K562 (cell line): ENCODE measurements at regions not wholly inside any gene's neighbourhood (a gene's known extent, or its start where the extent isn't known, plus 50 kb on each side); places are given as distances from the start of the nearest gene placed in this dataset.

Experiments used
- ATAC-seq: fragments of 200-7000 bp; cut with Tn5 transposase; 3 replicates; pipeline ENCODE4 v1.9.1; 2020; ENCODE audit warnings: moderate library complexity
- BruUV-seq: library from RNA; stranded (reverse); fragments of 400-500 nt; replicated peaks from 2 replicates; lab custom pipeline; 2021; lab: Mats Ljungman, UMichigan
- CTCF ChIA-PET: fragments of 300-600 bp; formaldehyde crosslinking; extraction: SDS; loops from one replicate; lab custom pipeline; 2021; ENCODE audit warnings: low intra/inter-chr PET ratio; lab: Yijun Ruan, JAX
- POLR2A ChIA-PET: fragments of 300-600, 350-650 bp; sonication (Branson Sonifier 250); formaldehyde crosslinking; extraction: SDS; loops from one replicate; lab custom pipeline; 2021; ENCODE audit warnings: antibody characterized with exemption, inconsistent platforms; lab: Yijun Ruan, JAX
- DNase-seq, 4 experiments: peaks; one replicate each; pipeline versions ENCODE4 v3.0.0 to v3.0.0-alpha.2; 2011 to 2018; ENCODE audit warnings: low spot score in 3 of 4, mixed read lengths in 3 of 4; ENCODE audit errors: extremely low read depth in 1 of 4
- FAIRE-seq: peaks from 2 replicates; lab custom pipeline; 2011; peaks lifted over from hg19 to GRCh38; lab: Jason Lieb, UNC
- H2AFZ ChIP-seq: 2 replicates; pipeline ENCODE4 v1.6.0; 2011; ENCODE audit warnings: low read depth, low read length, control low read depth, inconsistent platforms
- H3K27ac ChIP-seq: fragments of 200-600 bp; 3 replicates; pipeline ENCODE4 v1.8.0; 2011; ENCODE audit warnings: low read depth, mild to moderate bottlenecking, control low read depth, inconsistent platforms, low read length, moderate library complexity, mixed read lengths; ENCODE audit errors: extremely low read depth
- H3K27me3 ChIP-seq, 2 experiments: fragments of 300-600 bp in 1 of 2; 2 replicates in 1 of 2; 3 replicates in 1 of 2; pipeline versions ENCODE4 v1.6.0 to v1.8.0; 2011; ENCODE audit warnings: inconsistent platforms in 2 of 2, low read length in 2 of 2, mild to moderate bottlenecking in 1 of 2, mixed read lengths in 1 of 2, moderate library complexity in 1 of 2; ENCODE audit not compliant: control insufficient read depth in 2 of 2, insufficient read depth in 2 of 2
- H3K36me3 ChIP-seq: fragments of 300-600 bp; 3 replicates; pipeline ENCODE4 v1.8.0; 2011; ENCODE audit warnings: mild to moderate bottlenecking, low read length, inconsistent platforms; ENCODE audit not compliant: control insufficient read depth, insufficient read depth
- H3K4me1 ChIP-seq, 2 experiments: fragments of 200-600 bp in 1 of 2; replicated peaks in 1 of 2; 2 replicates in 1 of 2; 3 replicates in 1 of 2; pipeline versions ENCODE4 v1.5.1 to v1.8.0; 2011; ENCODE audit warnings: inconsistent platforms in 2 of 2, low read length in 2 of 2, mild to moderate bottlenecking in 1 of 2, mixed read lengths in 1 of 2, moderate library complexity in 1 of 2; ENCODE audit not compliant: control insufficient read depth in 2 of 2, insufficient read depth in 2 of 2
- H3K4me2 ChIP-seq: 2 replicates; pipeline ENCODE4 v1.6.1; 2011; ENCODE audit warnings: low read length, control low read depth, inconsistent platforms, mixed read lengths; ENCODE audit not compliant: insufficient read depth
- H3K4me3 ChIP-seq: fragments of 200-600 bp; sonication (generic), shearing (Covaris generic); 2 replicates; pipeline ENCODE4 v1.5.1; 2016; ENCODE audit warnings: control low read depth, inconsistent platforms
- H3K79me2 ChIP-seq: fragments of 200-600 bp; 3 replicates; pipeline ENCODE4 v1.8.0; 2011; ENCODE audit warnings: low read length, inconsistent platforms; ENCODE audit not compliant: control insufficient read depth, insufficient read depth
- H3K9ac ChIP-seq, 2 experiments: 2 replicates each; pipeline versions ENCODE4 v1.6.0 to v1.6.1; 2011; ENCODE audit warnings: low read depth in 2 of 2, low read length in 2 of 2, control low read depth in 1 of 2, inconsistent platforms in 1 of 2, mild to moderate bottlenecking in 1 of 2, mixed read lengths in 1 of 2; ENCODE audit not compliant: insufficient read depth in 1 of 2
- H3K9me1 ChIP-seq: one replicate; pipeline ENCODE4 v1.6.0; 2011; ENCODE audit warnings: inconsistent platforms, mild to moderate bottlenecking, low read length, moderate library complexity; ENCODE audit not compliant: control insufficient read depth, insufficient read depth
- H3K9me3 ChIP-seq: replicated peaks from 2 replicates; pipeline ENCODE4 v1.5.1; 2011; ENCODE audit warnings: low read depth, low read length, inconsistent platforms; ENCODE audit not compliant: control insufficient read depth, insufficient read depth
- H4K20me1 ChIP-seq: replicated peaks from 2 replicates; pipeline ENCODE4 v1.6.1; 2011; ENCODE audit warnings: low read length, inconsistent platforms, mixed read lengths; ENCODE audit not compliant: control insufficient read depth, insufficient read depth
- BRD4 ChIP-seq: fragments of 200-600 bp; sonication (generic); IDR thresholded peaks from 2 replicates; pipeline ENCODE4 v1.6.1; 2017; ENCODE audit warnings: inconsistent platforms
- MEIS2 ChIP-seq: fragments of 450-650 bp; IDR thresholded peaks from 2 replicates; pipeline ENCODE4 v1.6.1; 2014; ENCODE audit warnings: mild to moderate bottlenecking; ENCODE audit not compliant: partially characterized antibody
- PRMT5 ChIP-seq: sonication (generic); formaldehyde crosslinking; IDR thresholded peaks from 2 replicates; pipeline ENCODE4 v1.5.0; 2020; ENCODE audit warnings: missing genetic modification reagents
- TBL1XR1 ChIP-seq, 2 experiments: IDR thresholded peaks; 2 replicates each; pipeline ENCODE4 v1.6.1; 2012; ENCODE audit warnings: improper control_type of control experiment in 2 of 2, low read length in 2 of 2, mild to moderate bottlenecking in 1 of 2
- TGIF2 ChIP-seq: sonication (generic); formaldehyde crosslinking; IDR thresholded peaks from 2 replicates; pipeline ENCODE4 v1.8.1; 2022; ENCODE audit warnings: mild to moderate bottlenecking, missing genetic modification reagents, moderate library complexity
- ZNF239 ChIP-seq: fragments of 250-450 bp; sonication (Bioruptor Pico); IDR thresholded peaks from 2 replicates; pipeline ENCODE4 v1.4.0; 2020; ENCODE audit warnings: mild to moderate bottlenecking
- ZNF696 ChIP-seq: fragments of 250-450 bp; sonication (Bioruptor Pico); conservative IDR thresholded peaks from 2 replicates; pipeline ENCODE4 v1.4.0; 2020; ENCODE audit warnings: mild to moderate bottlenecking, moderate library complexity
- ZSCAN32 ChIP-seq: fragments of 450-650 bp; formaldehyde crosslinking; IDR thresholded peaks from 2 replicates; pipeline ENCODE4 v1.4.0; 2020; ENCODE audit warnings: mild to moderate bottlenecking, moderate library complexity
- WGBS: fragments of 100-300 bp; shearing (Covaris generic); methylation state at CpG from one replicate; pipeline ENCODE4 v1.1.6; 2016; ENCODE audit warnings: low coverage, mixed read lengths; ENCODE audit not compliant: insufficient coverage; ENCODE audit errors: missing lambda C conversion rate; 5-methylcytosine and 5-hydroxymethylcytosine counted together
- in situ Hi-C: fragments of 300-500 bp; cut with MboI; formaldehyde crosslinking; loops from 4 replicates; pipeline ENCODE4 v1.15.0; 2018; ENCODE audit warnings: inconsistent platforms, mixed read lengths
- intact Hi-C: fragments of 100-400 bp; cut with micrococcal nuclease; formaldehyde crosslinking; loops from 2 replicates; pipeline ENCODE4 v1.14.2; 2022
- TF ChIP-seq, protein P1 (sequence below): conservative IDR thresholded peaks from 2 replicates; pipeline ENCODE4 v1.6.1; 2011; ENCODE audit warnings: low read depth, mild to moderate bottlenecking, low read length; ENCODE audit not compliant: control insufficient read depth

DNA sequence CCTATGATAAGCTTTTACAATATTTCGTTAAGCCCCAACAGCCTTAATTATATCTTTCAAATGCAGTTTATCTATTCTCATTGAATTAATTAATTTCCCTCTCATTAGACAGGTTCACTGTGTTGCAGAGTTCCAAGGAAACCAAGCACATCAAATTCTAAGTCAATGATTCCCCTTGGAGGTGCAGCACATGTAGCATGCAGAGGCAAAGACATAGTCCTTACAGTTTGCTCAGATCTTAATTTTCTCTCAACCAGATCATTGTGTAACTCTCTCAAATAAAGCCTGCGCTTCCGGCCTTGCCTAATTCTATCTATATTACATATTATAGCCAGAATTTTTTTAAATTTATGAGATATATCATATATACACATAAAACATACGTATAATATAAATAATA, 205.4 kb downstream of the GRIA2 start:
- intact Hi-C loops, result no loop called here
- no peaks in the 10 kb centered on the region for H3K36me3 ChIP-seq
- no peaks in the 10 kb centered on the region for H3K79me2 ChIP-seq
- 0% methylated on average over 4 of the region's 4 CpGs for WGBS
- FAIRE-seq, result no peak
- TF ChIP-seq PRMT5 (CRISPR knock-in tag), result no peak
- TF ChIP-seq TBL1XR1 (IDR thresholded peaks at IDR 0.05; ENCODE audit: low read length in 2 of 2), result no peak
- TF ChIP-seq ZNF239 (CRISPR knock-in tag), result no peak
- no peak for TF ChIP-seq BRD4
- no peak for TF ChIP-seq ZNF696 (CRISPR knock-in tag)
- no peak for TF ChIP-seq MEIS2
- TF ChIP-seq TGIF2 (CRISPR knock-in tag), result no peak
- TF ChIP-seq ZSCAN32, result no peak
- TF ChIP-seq, protein P1, sequence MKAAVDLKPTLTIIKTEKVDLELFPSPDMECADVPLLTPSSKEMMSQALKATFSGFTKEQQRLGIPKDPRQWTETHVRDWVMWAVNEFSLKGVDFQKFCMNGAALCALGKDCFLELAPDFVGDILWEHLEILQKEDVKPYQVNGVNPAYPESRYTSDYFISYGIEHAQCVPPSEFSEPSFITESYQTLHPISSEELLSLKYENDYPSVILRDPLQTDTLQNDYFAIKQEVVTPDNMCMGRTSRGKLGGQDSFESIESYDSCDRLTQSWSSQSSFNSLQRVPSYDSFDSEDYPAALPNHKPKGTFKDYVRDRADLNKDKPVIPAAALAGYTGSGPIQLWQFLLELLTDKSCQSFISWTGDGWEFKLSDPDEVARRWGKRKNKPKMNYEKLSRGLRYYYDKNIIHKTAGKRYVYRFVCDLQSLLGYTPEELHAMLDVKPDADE, result no peak
- in situ Hi-C loops, result no loop called here
- ChIA-PET CTCF (no interaction called here), POLR2A (no interaction called here)
- H3K27me3 ChIP-seq, result no peaks in the 10 kb centered on the region
- H3K4me1 ChIP-seq, result no peaks in the 10 kb centered on the region
- no peak for DNase-seq
- no peak overlapping the region for H3K9ac ChIP-seq
- H3K4me2 ChIP-seq, result no peak overlapping the region
- BruUV-seq, result no TSS peak
- H3K4me3 ChIP-seq, result no peak overlapping the region
- H3K9me1 ChIP-seq, result no peaks in the 10 kb centered on the region
- no peaks in the 10 kb centered on the region for H3K9me3 ChIP-seq
- no peak overlapping the region for H2AFZ ChIP-seq
- H3K27ac ChIP-seq, result no peak overlapping the region
- no peaks in the 10 kb centered on the region for H4K20me1 ChIP-seq
- no peak for ATAC-seq
